ENCODE measurements at regions not wholly inside any gene's neighbourhood (a gene's known extent, or its start where the extent isn't known, plus 50 kb on each side); places are given as distances from the start of the nearest gene placed in this dataset.

DNA sequence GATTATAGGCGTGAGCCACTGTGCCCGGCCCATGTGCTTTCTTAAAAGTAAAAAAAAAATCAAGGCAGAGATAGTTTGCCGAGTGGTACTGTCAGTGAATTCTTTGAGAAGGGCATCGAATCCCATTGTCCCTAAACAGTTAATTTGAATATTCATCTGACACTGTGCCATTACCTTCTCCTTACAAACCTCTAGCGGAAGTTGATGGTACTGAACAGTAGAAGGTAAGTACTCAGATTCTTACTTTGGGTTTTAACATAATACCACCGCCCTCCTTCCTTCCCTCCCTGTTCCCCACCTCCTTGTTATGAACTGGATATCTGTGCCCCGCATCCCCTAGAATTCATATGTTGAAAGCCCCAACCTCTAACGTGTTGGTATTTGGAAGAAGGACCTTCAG, 58.2 kb upstream of the CLMP start:
- in situ Hi-C loops (cut with MboI; ENCODE audit: low sequenced_read_pairs), result no loop called here
- Histone ChIP-seq H3K27me3 (ENCODE audit: low read depth) (peaks cover 10% of the 10 kb centered on the region; the same call in 1 of the 2 replicates), H3K4me3 (no peak overlapping the region), H3K36me3 (replicated peaks) (no peaks in the 10 kb centered on the region), H3K4me1 (no peaks in the 10 kb centered on the region), H3K9me3 (no peaks in the 10 kb centered on the region)
- DNase-seq (ENCODE audit: low spot score in 2 of 2), result no peak

GRCh38 chr11:123251657-123252344, 56.8 kb upstream of the CLMP start:
- Histone ChIP-seq H3K9me3 (no peaks in the 10 kb centered on the region), H3K4me3 (no peak overlapping the region), H3K36me3 (replicated peaks) (no peaks in the 10 kb centered on the region), H3K4me1 (no peaks in the 10 kb centered on the region), H3K27me3 (ENCODE audit: low read depth) (peaks cover 16% of the 10 kb centered on the region)
- no peak for DNase-seq (ENCODE audit: low spot score in 2 of 2)
- in situ Hi-C loops (cut with MboI; ENCODE audit: low sequenced_read_pairs), result no loop called here

DNA sequence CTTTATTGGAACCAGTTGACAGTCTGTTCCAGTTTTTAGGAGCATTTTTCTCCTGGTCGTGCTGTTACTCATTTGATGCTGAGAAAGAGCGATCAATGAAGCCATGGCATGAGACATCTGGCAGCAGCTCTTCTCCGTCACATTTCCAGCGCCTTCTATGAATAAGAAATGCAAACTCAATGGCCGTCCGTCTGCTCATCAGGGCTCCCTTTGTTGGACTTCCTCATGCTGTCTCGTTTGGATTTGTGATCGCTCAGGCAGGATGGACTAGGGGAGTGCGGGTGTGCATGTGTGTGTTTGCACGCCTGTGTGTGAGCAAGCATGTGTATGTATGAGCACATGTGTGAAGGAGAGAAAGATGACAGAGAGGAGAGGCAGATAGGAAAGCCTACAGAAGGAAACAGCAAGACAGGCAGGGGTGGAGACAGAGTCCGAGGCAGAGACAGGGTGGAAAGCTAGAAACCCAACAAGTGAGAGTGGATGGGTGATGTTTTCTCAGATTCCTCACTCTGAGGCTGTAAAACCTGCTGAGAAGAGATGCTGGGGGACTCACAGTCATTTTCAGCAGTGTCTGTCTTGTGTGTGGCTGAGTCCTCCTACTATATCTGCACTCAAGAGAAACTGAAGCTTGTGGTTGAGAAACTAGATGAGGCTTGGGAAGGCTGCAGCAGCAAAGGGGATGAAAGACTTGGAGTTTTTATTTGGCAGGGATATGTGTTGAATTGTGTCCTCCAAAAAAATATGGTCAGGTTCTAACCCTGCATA, 56.0 kb upstream of the CLMP start:
- in situ Hi-C loops (cut with MboI; ENCODE audit: low sequenced_read_pairs), result no loop called here

DNA sequence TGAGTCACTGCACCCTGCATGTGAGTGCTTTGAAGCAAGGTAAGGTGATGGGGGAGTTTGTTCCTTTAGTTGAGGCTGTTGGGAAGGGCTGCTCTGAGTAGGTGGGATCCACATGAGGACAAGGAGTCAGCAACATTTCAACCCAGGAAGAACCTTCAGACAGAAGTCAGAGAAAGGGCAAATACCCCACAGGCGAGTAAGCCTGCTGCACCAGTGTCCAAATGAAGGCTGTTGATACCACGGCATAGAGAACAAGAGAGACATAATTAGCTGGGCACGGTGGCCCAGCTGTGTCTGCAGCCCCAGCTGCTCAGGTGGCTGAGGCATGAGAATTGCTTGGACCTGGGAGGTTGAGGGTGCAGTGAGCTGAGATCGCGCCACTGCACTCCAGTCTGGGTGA, 54.3 kb upstream of the CLMP start:
- DNase-seq (ENCODE audit: low spot score in 2 of 2), result no peak
- H3K4me1 ChIP-seq, result no peaks in the 10 kb centered on the region
- no peaks in the 10 kb centered on the region for H3K36me3 ChIP-seq (replicated peaks)
- H3K4me3 ChIP-seq, result no peak overlapping the region
- H3K9me3 ChIP-seq, result no peaks in the 10 kb centered on the region
- in situ Hi-C loops (cut with MboI; ENCODE audit: low sequenced_read_pairs), result loop anchor here (5.0 kb wide), 1 partner anchor 137 kb away; no protein-coding TSS in a partner anchor
- H3K27me3 ChIP-seq (ENCODE audit: low read depth), result peaks cover 16% of the 10 kb centered on the region

More for the DNA sequence above, 56.0 kb upstream of the CLMP start:
- Histone ChIP-seq H3K27me3 (ENCODE audit: low read depth) (peaks cover 16% of the 10 kb centered on the region), H3K4me3 (no peak overlapping the region), H3K36me3 (replicated peaks) (no peaks in the 10 kb centered on the region), H3K9me3 (no peaks in the 10 kb centered on the region), H3K4me1 (no peaks in the 10 kb centered on the region)
- DNase-seq (ENCODE audit: low spot score in 2 of 2), result no peak

DNA sequence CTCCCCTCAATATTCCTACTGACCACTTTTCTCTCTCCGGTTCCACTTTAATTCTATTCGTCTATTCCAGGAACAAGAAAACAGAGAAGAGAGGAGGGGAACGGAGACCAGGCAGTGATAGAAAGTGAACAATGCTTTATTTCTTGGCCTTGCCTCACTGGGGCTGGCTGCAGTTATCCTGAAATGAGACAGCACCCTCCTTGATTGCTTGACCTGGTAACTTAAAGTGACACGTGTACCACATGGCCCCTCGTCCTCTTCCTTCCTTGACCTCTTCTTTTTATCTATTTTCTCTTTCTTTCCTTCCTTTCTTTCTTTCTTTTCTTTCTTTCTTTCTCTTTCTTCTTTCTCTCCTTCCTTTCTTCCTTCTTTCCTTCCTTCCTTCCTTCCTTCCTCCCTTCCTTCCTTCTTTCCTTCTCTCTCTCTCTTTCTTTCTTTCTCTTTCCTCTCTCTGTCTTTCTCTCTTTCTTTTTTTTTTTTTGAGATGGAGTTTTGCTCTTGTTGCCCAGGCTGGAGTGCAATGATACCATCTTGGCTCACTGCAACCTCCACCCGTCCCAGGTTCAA, 52.8 kb upstream of the CLMP start:
- H3K4me3 ChIP-seq, result no peak overlapping the region
- in situ Hi-C loops (cut with MboI; ENCODE audit: low sequenced_read_pairs), result loop anchor here (5.0 kb wide), 1 partner anchor 136 kb away; no protein-coding TSS in a partner anchor
- no peaks in the 10 kb centered on the region for H3K36me3 ChIP-seq (replicated peaks)
- DNase-seq (ENCODE audit: low spot score in 2 of 2), result no peak
- no peaks in the 10 kb centered on the region for H3K4me1 ChIP-seq
- no peaks in the 10 kb centered on the region for H3K9me3 ChIP-seq
- peaks cover 16% of the 10 kb centered on the region for H3K27me3 ChIP-seq (ENCODE audit: low read depth)

DNA sequence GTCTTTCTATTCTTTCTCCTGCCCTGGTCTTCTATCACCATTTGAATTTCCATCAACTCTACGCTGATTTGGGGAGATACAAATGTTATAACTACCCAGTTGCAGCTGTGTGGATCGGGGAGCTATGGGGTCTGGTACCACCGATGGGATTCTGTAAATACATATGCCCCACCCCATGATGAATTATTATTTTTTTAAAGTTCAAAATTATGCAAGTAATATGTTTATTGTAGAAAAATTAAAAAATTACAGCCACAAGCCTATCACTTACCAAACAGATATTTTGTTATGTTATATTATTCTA, 52.4 kb upstream of the CLMP start:
- Histone ChIP-seq H3K4me3 (no peak overlapping the region), H3K4me1 (no peaks in the 10 kb centered on the region), H3K9me3 (no peaks in the 10 kb centered on the region), H3K36me3 (replicated peaks) (no peaks in the 10 kb centered on the region), H3K27me3 (ENCODE audit: low read depth) (peaks cover 16% of the 10 kb centered on the region)
- DNase-seq (ENCODE audit: low spot score in 2 of 2), result no peak
- in situ Hi-C loops (cut with MboI; ENCODE audit: low sequenced_read_pairs), result loop anchor here (5.0 kb wide), 1 partner anchor 135 kb away; no protein-coding TSS in a partner anchor

DNA sequence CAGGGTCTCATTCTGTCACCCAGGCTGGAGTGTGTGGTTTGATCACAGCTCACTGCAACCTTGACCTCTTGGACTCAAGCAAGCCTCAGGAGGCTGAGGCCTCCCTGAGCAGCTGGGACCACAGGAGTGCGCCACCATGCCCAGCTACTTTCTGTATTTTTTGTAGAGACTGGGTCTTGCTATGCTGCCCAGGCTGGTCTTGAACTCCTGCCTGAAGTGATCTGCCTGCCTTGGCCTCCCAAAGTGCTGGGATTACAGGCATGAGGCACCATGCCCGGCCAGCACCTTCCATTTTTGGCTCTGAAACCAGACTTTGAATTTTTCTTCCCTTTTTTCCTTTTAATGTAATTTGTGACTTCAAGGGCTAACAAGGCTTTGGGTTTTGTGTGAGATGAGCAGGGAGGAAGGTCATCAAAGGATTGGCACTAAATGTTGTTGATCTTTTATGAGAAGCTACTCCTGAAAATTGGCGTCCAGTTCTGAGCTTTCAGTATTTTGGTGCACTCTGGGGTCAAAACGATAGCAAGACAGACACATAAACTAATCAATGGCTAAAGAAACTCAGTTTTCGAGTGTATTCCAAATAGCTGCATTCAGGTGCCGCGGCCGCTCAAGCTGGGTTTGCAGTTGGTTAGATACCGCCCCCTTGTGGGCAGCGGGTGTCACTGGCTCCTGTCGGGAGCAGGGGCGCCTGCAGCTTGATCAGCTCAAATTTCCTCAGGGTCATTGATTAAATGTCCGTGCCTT, 51.9 kb upstream of the CLMP start:
- H3K36me3 ChIP-seq (replicated peaks), result no peaks in the 10 kb centered on the region
- H3K4me3 ChIP-seq, result no peak overlapping the region
- H3K9me3 ChIP-seq, result no peaks in the 10 kb centered on the region
- DNase-seq (ENCODE audit: low spot score in 2 of 2), result peak; percentile 65 to 87
- no peaks in the 10 kb centered on the region for H3K4me1 ChIP-seq
- H3K27me3 ChIP-seq (ENCODE audit: low read depth), result peaks cover 16% of the 10 kb centered on the region
- in situ Hi-C loops (cut with MboI; ENCODE audit: low sequenced_read_pairs), result loop anchor here (5.0 kb wide), 1 partner anchor 135 kb away; no protein-coding TSS in a partner anchor

GRCh38 chr11:123245567-123245966, 50.5 kb upstream of the CLMP start:
- no peak overlapping the region for H3K4me3 ChIP-seq
- no peaks in the 10 kb centered on the region for H3K9me3 ChIP-seq
- peaks cover 18% of the 10 kb centered on the region for H3K27me3 ChIP-seq (ENCODE audit: low read depth)
- no peaks in the 10 kb centered on the region for H3K4me1 ChIP-seq
- no peak for DNase-seq (ENCODE audit: low spot score in 2 of 2)
- in situ Hi-C loops (cut with MboI; ENCODE audit: low sequenced_read_pairs), result loop anchor here (5.0 kb wide), 1 partner anchor 133 kb away; no protein-coding TSS in a partner anchor
- H3K36me3 ChIP-seq (replicated peaks), result no peaks in the 10 kb centered on the region
